BLaER1 treated with 17β-estradiol and CSF1 and Interleukin-3, amounts not matched to agents 10 nM and 100 nM (cell line): ENCODE measurements at regions not wholly inside any gene's neighbourhood (a gene's known extent, or its start where the extent isn't known, plus 50 kb on each side); places are given as distances from the start of the nearest gene placed in this dataset.
"Not testable (repeated sequence)": the region's sequence is repeated elsewhere in the genome, so short reads cannot be mapped to it uniquely, and the experiment has no call there.

Experiments
- H3K27ac ChIP-seq, 11 experiments: shearing (Covaris generic); formaldehyde crosslinking; 2 replicates each; pipeline ENCODE4 v1.8.1; 2022
- H3K27me3 ChIP-seq, 11 experiments: shearing (Covaris generic); formaldehyde crosslinking; 2 replicates each; pipeline ENCODE4 v1.8.1; 2022
- H3K36me3 ChIP-seq, 11 experiments: shearing (Covaris generic); formaldehyde crosslinking; 2 replicates each; pipeline ENCODE4 v1.8.1; 2022
- H3K4me1 ChIP-seq, 10 experiments: shearing (Covaris generic); formaldehyde crosslinking; 2 replicates each; pipeline ENCODE4 v1.8.1; 2022
- H3K4me2 ChIP-seq, 11 experiments: shearing (Covaris generic); formaldehyde crosslinking; 2 replicates each; pipeline ENCODE4 v1.8.1; 2022
- H3K4me3 ChIP-seq, 10 experiments: shearing (Covaris generic); formaldehyde crosslinking; 2 replicates each; pipeline ENCODE4 v1.8.1; 2022
- H3K9ac ChIP-seq, 11 experiments: shearing (Covaris generic); formaldehyde crosslinking; 2 replicates each; pipeline ENCODE4 v1.8.1; 2022
- H3K9me3 ChIP-seq, 11 experiments: shearing (Covaris generic); formaldehyde crosslinking; replicated peaks in 1 of 11; 2 replicates each; pipeline ENCODE4 v1.8.1; 2022
- H4K20me1 ChIP-seq, 11 experiments: shearing (Covaris generic); formaldehyde crosslinking; 2 replicates each; pipeline ENCODE4 v1.8.1; 2022
- Cebpa-rat ChIP-seq, 11 experiments: shearing (Covaris generic); IDR thresholded peaks; 2 replicates each; pipeline ENCODE4 v1.8.1; 2022

GRCh38 chr4:180314972-180315371, 1928.2 kb upstream of the TENM3 start:
- Histone ChIP-seq H4K20me1 (no peaks in the 10 kb centered on the region), H3K4me1 (peaks cover 0 to 21% (median 9%) of the 10 kb centered on the region in 10 experiments; a peak in 11 of 20 replicates), H3K36me3 (no peaks in the 10 kb centered on the region), H3K9ac (no peak overlapping the region; a peak in 1 of 22 replicates), H3K27ac (no peak overlapping the region), H3K9me3 (no peaks in the 10 kb centered on the region), H3K4me3 (peak overlapping the region in 1 of 10 experiments; percentile 27; a peak in 2 of 20 replicates), H3K4me2 (peak overlapping the region; percentile 8 to 75 (median 51); a peak in 19 of 22 replicates), H3K27me3 (no peaks in the 10 kb centered on the region)
- no peak for TF ChIP-seq Cebpa-rat (IDR thresholded peaks at IDR 0.05)

- Histone ChIP-seq H3K27ac (no peak overlapping the region), H3K9me3 (no peaks in the 10 kb centered on the region), H3K36me3 (no peaks in the 10 kb centered on the region), H4K20me1 (no peaks in the 10 kb centered on the region), H3K4me1 (peaks cover 0 to 15% (median 7%) of the 10 kb centered on the region in 10 experiments; a peak in 9 of 20 replicates), H3K9ac (no peak overlapping the region), H3K27me3 (no peaks in the 10 kb centered on the region), H3K4me2 (no peak overlapping the region), H3K4me3 (no peak overlapping the region)
- no peak for TF ChIP-seq Cebpa-rat (IDR thresholded peaks at IDR 0.05)
Measured at GRCh38 chr4:180330521-180330920, 1912.7 kb upstream of the TENM3 start.

GRCh38 chr4:180333162-180333561, 1910.0 kb upstream of the TENM3 start:
- H3K4me3 ChIP-seq = no peak overlapping the region
- no peaks in the 10 kb centered on the region for H4K20me1 ChIP-seq
- no peak overlapping the region for H3K27ac ChIP-seq
- no peaks in the 10 kb centered on the region; a peak in 1 of 22 replicates for H3K9me3 ChIP-seq
- TF ChIP-seq Cebpa-rat (IDR thresholded peaks at IDR 0.05) = no peak
- H3K27me3 ChIP-seq = no peaks in the 10 kb centered on the region
- no peak overlapping the region for H3K4me2 ChIP-seq
- no peak overlapping the region for H3K9ac ChIP-seq
- H3K4me1 ChIP-seq = peaks cover 0 to 3% (median 0%) of the 10 kb centered on the region in 10 experiments; a peak in 2 of 20 replicates
- H3K36me3 ChIP-seq = no peaks in the 10 kb centered on the region

- Histone ChIP-seq H3K36me3 (no peaks in the 10 kb centered on the region), H3K9me3 (no peaks in the 10 kb centered on the region; a peak in 1 of 22 replicates), H3K27ac (no peak overlapping the region), H3K9ac (no peak overlapping the region), H3K4me1 (peaks cover 0 to 3% (median 0%) of the 10 kb centered on the region in 10 experiments; a peak in 2 of 20 replicates), H4K20me1 (no peaks in the 10 kb centered on the region), H3K4me2 (no peak overlapping the region), H3K27me3 (no peaks in the 10 kb centered on the region), H3K4me3 (no peak overlapping the region)
- no peak for TF ChIP-seq Cebpa-rat (IDR thresholded peaks at IDR 0.05)
Measured at GRCh38 chr4:180335566-180335965, 1907.6 kb upstream of the TENM3 start.

- Histone ChIP-seq H3K4me3 (no peak overlapping the region), H3K27me3 (no peaks in the 10 kb centered on the region), H3K4me1 (peaks cover 0 to under 1% (median 0%) of the 10 kb centered on the region in 10 experiments; a peak in 1 of 20 replicates), H3K36me3 (no peaks in the 10 kb centered on the region), H4K20me1 (no peaks in the 10 kb centered on the region), H3K9me3 (no peaks in the 10 kb centered on the region; a peak in 1 of 22 replicates), H3K27ac (no peak overlapping the region), H3K9ac (no peak overlapping the region), H3K4me2 (no peak overlapping the region)
- TF ChIP-seq Cebpa-rat (IDR thresholded peaks at IDR 0.05) = no peak
Measured at GRCh38 chr4:180336494-180337090, 1906.6 kb upstream of the TENM3 start.

- H4K20me1 ChIP-seq = no peaks in the 10 kb centered on the region
- H3K4me3 ChIP-seq = no peak overlapping the region
- H3K36me3 ChIP-seq = no peaks in the 10 kb centered on the region
- TF ChIP-seq Cebpa-rat (IDR thresholded peaks at IDR 0.05) = no peak
- H3K27ac ChIP-seq = no peak overlapping the region
- H3K4me1 ChIP-seq = no peaks in the 10 kb centered on the region
- no peaks in the 10 kb centered on the region; a peak in 1 of 22 replicates for H3K9me3 ChIP-seq
- H3K27me3 ChIP-seq = no peaks in the 10 kb centered on the region
- H3K9ac ChIP-seq = no peak overlapping the region
- H3K4me2 ChIP-seq = no peak overlapping the region
Measured at GRCh38 chr4:180341926-180342325, 1901.3 kb upstream of the TENM3 start.

- TF ChIP-seq Cebpa-rat (IDR thresholded peaks at IDR 0.05) = no peak
- Histone ChIP-seq H3K4me3 (no peak overlapping the region), H3K9ac (no peak overlapping the region), H3K27ac (no peak overlapping the region), H3K9me3 (no peaks in the 10 kb centered on the region; a peak in 1 of 22 replicates), H3K4me2 (peak overlapping the region in 1 of 11 experiments; percentile 16; a peak in 2 of 22 replicates), H3K36me3 (no peaks in the 10 kb centered on the region), H3K4me1 (peaks cover 0 to 14% (median 3%) of the 10 kb centered on the region in 10 experiments; a peak in 6 of 20 replicates), H3K27me3 (no peaks in the 10 kb centered on the region), H4K20me1 (no peaks in the 10 kb centered on the region)
Measured at GRCh38 chr4:180350901-180351300, 1892.3 kb upstream of the TENM3 start.

GRCh38 chr4:180356766-180357165, 1886.4 kb upstream of the TENM3 start:
- peaks cover 0 to 9% (median 0%) of the 10 kb centered on the region in 10 experiments; a peak in 5 of 20 replicates for H3K4me1 ChIP-seq
- H3K36me3 ChIP-seq = no peaks in the 10 kb centered on the region
- no peak overlapping the region for H3K9ac ChIP-seq
- H3K9me3 ChIP-seq = peaks cover 0 to 2% (median 0%) of the 10 kb centered on the region in 11 experiments; a peak in 2 of 22 replicates
- no peaks in the 10 kb centered on the region for H4K20me1 ChIP-seq
- no peak overlapping the region for H3K4me3 ChIP-seq
- no peak overlapping the region for H3K27ac ChIP-seq
- no peak overlapping the region for H3K4me2 ChIP-seq
- no peak for TF ChIP-seq Cebpa-rat (IDR thresholded peaks at IDR 0.05)
- H3K27me3 ChIP-seq = no peaks in the 10 kb centered on the region

GRCh38 chr4:180360113-180360512, 1883.1 kb upstream of the TENM3 start:
- not testable (repeated sequence) for H4K20me1 ChIP-seq, H3K27me3 ChIP-seq, H3K9ac ChIP-seq, H3K36me3 ChIP-seq, H3K9me3 ChIP-seq, H3K4me3 ChIP-seq, H3K27ac ChIP-seq
- Histone ChIP-seq H3K4me1 (peaks cover 0 to 20% (median 6%) of the 10 kb centered on the region in 10 experiments; a peak in 9 of 20 replicates), H3K4me2 (peak overlapping the region in 4 of 11 experiments; percentile 10 to 33 (median 19); a peak in 2 of 22 replicates)

- H3K4me3 ChIP-seq = no peak overlapping the region
- TF ChIP-seq Cebpa-rat (IDR thresholded peaks at IDR 0.05) = no peak
Measured at GRCh38 chr4:180363815-180364214, 1879.4 kb upstream of the TENM3 start.

More at GRCh38 chr4:180363815-180364214, 1879.4 kb upstream of the TENM3 start:
- H3K4me2 ChIP-seq = peak overlapping the region in 5 of 11 experiments; percentile 6 to 46 (median 12); a peak in 8 of 22 replicates
- H3K4me1 ChIP-seq = peaks cover 0 to 20% (median 6%) of the 10 kb centered on the region in 10 experiments; a peak in 9 of 20 replicates
- H3K27ac ChIP-seq = no peak overlapping the region
- H3K36me3 ChIP-seq = no peaks in the 10 kb centered on the region
- H4K20me1 ChIP-seq = no peaks in the 10 kb centered on the region
- no peaks in the 10 kb centered on the region for H3K27me3 ChIP-seq
- no peaks in the 10 kb centered on the region; a peak in 1 of 22 replicates for H3K9me3 ChIP-seq
- H3K9ac ChIP-seq = no peak overlapping the region
